HUDEP-2 (cell line): ENCODE measurements at regions not wholly inside any gene's neighbourhood (a gene's known extent, or its start where the extent isn't known, plus 50 kb on each side); places are given as distances from the start of the nearest gene placed in this dataset.
A peak's percentile ranks its signal among the peaks of the same experiment; 100 is the strongest.

Experiments
- DNase-seq, 76 experiments: peaks; one replicate each; lab custom pipeline; 2025; ENCODE audit not compliant: unreplicated experiment in 76 of 76; lab: John Stamatoyannopoulos, UW

GRCh38 chr10:91335147-91335546, 75.0 kb upstream of the HECTD2 start:
- DNase-seq = peak in 3 of 76 experiments; percentile 3 to 6 (median 3)

- DNase-seq = no peak
These were observed 70.4 kb upstream of the HECTD2 start for GRCh38 chr10:91339729-91340128.

- DNase-seq = no peak
These were observed 69.4 kb upstream of the HECTD2 start for GRCh38 chr10:91340613-91341362.

GRCh38 chr10:91341686-91342085, 68.5 kb upstream of the HECTD2 start:
- DNase-seq = no peak

- DNase-seq = no peak
These were observed 67.1 kb upstream of the HECTD2 start for GRCh38 chr10:91343010-91343409.

GRCh38 chr10:91344117-91344856, 65.9 kb upstream of the HECTD2 start:
- no peak for DNase-seq

GRCh38 chr10:91345716-91346115, 64.4 kb upstream of the HECTD2 start:
- DNase-seq = no peak

GRCh38 chr10:91347529-91347928, 62.6 kb upstream of the HECTD2 start:
- DNase-seq = no peak

- DNase-seq = no peak
These were observed 60.8 kb upstream of the HECTD2 start for GRCh38 chr10:91349381-91349780.

- no peak for DNase-seq
These were observed 59.5 kb upstream of the HECTD2 start for GRCh38 chr10:91350651-91351081.

GRCh38 chr10:91352760-91353159, 57.4 kb upstream of the HECTD2 start:
- DNase-seq = no peak

GRCh38 chr10:91354166-91355075, 55.7 kb upstream of the HECTD2 start:
- DNase-seq = no peak

- no peak for DNase-seq
These were observed 54.1 kb upstream of the HECTD2 start for GRCh38 chr10:91355998-91356397.

- no peak for DNase-seq
These were observed 52.6 kb upstream of the HECTD2 start for GRCh38 chr10:91357497-91357896.
